ENCODE measurements at regions not wholly inside any gene's neighbourhood (a gene's known extent, or its start where the extent isn't known, plus 50 kb on each side); places are given as distances from the start of the nearest gene placed in this dataset.

DNA sequence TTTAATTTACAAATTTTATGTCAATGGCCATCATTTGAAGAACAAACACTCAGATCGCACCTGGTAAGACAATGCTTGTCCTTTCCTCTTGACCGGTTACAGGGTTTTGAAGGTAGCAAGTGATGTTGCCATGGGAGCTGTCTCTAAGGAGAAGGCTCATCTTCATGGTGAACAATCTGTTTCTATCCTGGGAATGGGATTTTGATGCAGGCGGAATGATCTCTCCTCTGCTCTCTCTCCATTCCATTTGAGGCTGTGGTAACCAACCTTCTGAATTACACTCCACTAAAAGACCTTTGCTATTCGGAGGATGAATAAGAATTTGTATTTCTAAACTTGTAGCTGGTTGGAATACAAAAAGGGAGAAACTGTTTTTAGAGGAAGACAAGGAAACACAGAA lies 57.9 kb upstream of the SLC5A9 start:
- DNase-seq, result no peak
- no peak overlapping the region for H3K4me3 Mint-ChIP-seq
- CTCF ChIA-PET, result no interaction called here
- no peak overlapping the region for H3K27ac Mint-ChIP-seq
- no peaks in the 10 kb centered on the region for H3K4me1 Mint-ChIP-seq (ENCODE audit: low read depth)
- peaks cover 31% of the 10 kb centered on the region for H3K27me3 Mint-ChIP-seq (ENCODE audit: low read depth)
- intact Hi-C loops (cut with micrococcal nuclease), result no loop called here
- peaks cover 2% of the 10 kb centered on the region for H3K9me3 Mint-ChIP-seq
- no peaks in the 10 kb centered on the region for H3K36me3 Mint-ChIP-seq (ENCODE audit: low read depth)

DNA sequence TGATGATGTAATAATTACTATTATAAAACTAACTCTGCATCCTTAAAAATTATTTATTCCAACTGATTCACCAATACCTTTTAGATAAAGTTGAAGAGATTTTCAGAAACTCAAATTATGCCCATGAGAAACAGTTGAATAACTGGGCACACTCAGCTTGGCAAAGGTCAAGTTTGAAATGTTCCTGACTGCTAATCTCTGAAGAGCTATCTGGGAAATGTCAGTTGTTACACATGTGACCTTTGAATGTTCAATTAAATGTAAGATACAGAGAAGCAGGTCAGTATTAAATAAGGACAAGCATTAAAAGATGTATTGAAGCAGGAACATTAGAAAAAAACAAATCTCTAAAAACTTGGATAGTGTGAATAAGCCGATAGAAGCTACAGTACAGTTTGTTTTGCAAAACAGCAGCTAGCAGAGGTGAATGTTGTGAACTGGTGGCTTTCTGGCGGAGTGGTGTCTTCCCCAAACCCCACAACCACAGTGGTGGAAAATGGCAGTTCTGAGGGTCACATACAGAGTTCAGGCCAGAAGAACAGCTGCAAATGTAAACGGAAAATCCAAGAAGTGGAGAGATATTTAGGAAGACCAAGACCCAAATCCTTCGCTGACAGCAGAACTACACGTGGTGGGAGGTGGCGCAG lies 61.9 kb upstream of the SLC5A9 start:
- Mint-ChIP-seq H3K4me1 (ENCODE audit: low read depth) (no peaks in the 10 kb centered on the region), H3K36me3 (ENCODE audit: low read depth) (no peaks in the 10 kb centered on the region), H3K27me3 (ENCODE audit: low read depth) (peaks cover 25% of the 10 kb centered on the region), H3K4me3 (no peak overlapping the region), H3K27ac (no peak overlapping the region), H3K9me3 (no peaks in the 10 kb centered on the region)
- CTCF ChIA-PET, result interaction anchor here (1.1 kb wide), 1 partner anchor 43 kb away, joined by 3 read pairs; no protein-coding TSS in a partner anchor
- intact Hi-C loops (cut with micrococcal nuclease), result no loop called here
- DNase-seq, result no peak

- no peak for DNase-seq
- H3K4me1 Mint-ChIP-seq (ENCODE audit: low read depth), result no peaks in the 10 kb centered on the region
- H3K27ac Mint-ChIP-seq, result no peak overlapping the region
- H3K27me3 Mint-ChIP-seq (ENCODE audit: low read depth), result peaks cover 42% of the 10 kb centered on the region
- intact Hi-C loops (cut with micrococcal nuclease), result no loop called here
- H3K9me3 Mint-ChIP-seq, result peaks cover 2% of the 10 kb centered on the region
- CTCF ChIA-PET, result no interaction called here
- no peaks in the 10 kb centered on the region for H3K36me3 Mint-ChIP-seq (ENCODE audit: low read depth)
- no peak overlapping the region for H3K4me3 Mint-ChIP-seq
Observed at GRCh38 chr1:48139275-48139674, 83.2 kb upstream of the SLC5A9 start.

DNA sequence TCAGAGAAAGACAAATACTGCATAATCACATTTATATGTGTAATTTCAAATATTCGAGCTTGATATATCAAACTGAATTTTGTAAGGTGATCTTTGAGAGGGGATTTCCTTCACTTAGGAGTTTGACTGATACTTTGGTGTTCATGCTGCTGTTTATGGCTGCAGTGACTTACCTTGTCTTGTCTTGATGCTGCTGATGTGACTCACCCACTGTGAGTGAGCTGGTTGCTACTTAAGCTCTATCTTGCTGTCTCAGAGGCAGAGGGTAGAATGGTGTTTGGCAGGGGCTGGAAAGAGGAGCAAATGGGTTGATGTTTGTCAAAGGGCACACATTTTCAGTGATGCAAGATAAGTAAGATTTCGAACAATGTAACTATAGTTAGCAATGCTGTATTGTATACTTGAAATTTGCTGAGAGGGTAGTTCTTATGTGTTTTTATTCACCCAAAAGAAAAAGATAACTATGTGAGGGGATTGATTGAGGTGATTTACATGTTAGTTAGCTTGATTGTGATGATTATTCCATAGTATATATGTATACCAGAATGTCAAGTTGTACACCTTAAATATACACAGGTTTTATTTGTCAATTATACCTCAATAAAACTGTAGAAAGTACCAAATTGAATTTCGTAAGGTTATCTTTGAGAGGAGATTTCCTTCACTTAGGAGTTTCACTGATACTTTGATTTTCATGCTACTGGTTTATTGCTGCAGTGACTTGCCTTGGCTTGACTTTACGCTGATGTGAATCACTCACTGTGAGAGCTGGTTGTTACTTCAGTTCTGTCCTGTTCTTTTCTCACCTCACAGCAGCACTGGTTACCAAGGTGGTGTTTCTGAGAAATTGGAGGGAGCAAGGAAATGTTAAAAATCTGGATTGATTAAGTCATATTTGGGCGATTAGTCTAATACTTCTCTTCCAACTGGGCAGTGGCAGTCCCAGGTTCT lies 94.5 kb upstream of the SLC5A9 start:
- H3K4me1 Mint-ChIP-seq (ENCODE audit: low read depth), result no peaks in the 10 kb centered on the region
- H3K27me3 Mint-ChIP-seq (ENCODE audit: low read depth), result peaks cover 23% of the 10 kb centered on the region
- intact Hi-C loops (cut with micrococcal nuclease), result no loop called here
- H3K4me3 Mint-ChIP-seq, result no peak overlapping the region
- DNase-seq, result no peak
- no peaks in the 10 kb centered on the region for H3K9me3 Mint-ChIP-seq
- no peaks in the 10 kb centered on the region for H3K36me3 Mint-ChIP-seq (ENCODE audit: low read depth)
- no peak overlapping the region for H3K27ac Mint-ChIP-seq
- CTCF ChIA-PET, result interaction anchor here (1.6 kb wide), 1 partner anchor 370 kb away, joined by 3 read pairs; no protein-coding TSS in a partner anchor

DNA sequence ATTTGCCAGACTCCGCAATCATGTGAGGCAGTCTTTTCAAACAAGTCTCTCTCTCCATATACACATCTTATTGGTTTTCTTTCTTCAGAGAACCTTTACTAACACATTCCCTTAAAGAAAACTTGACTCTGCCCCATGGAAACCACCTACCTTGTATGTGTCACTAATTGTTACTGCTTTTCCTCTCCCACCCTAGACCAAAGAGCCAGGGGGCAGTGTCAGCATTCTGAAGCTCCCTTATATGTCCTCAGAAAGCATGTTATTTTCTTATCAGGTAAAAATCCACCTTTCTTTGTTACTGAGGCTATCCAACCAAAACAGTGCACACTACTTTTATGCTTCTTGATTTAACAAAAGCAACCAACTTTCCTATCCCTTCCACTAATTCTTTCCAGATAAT lies 98.9 kb upstream of the SLC5A9 start:
- no peak for DNase-seq
- Mint-ChIP-seq H3K4me1 (ENCODE audit: low read depth) (no peaks in the 10 kb centered on the region), H3K27ac (no peak overlapping the region), H3K4me3 (no peak overlapping the region), H3K9me3 (no peaks in the 10 kb centered on the region), H3K36me3 (ENCODE audit: low read depth) (no peaks in the 10 kb centered on the region), H3K27me3 (ENCODE audit: low read depth) (peaks cover 28% of the 10 kb centered on the region)
- CTCF ChIA-PET, result no interaction called here
- intact Hi-C loops (cut with micrococcal nuclease), result no loop called here

DNA sequence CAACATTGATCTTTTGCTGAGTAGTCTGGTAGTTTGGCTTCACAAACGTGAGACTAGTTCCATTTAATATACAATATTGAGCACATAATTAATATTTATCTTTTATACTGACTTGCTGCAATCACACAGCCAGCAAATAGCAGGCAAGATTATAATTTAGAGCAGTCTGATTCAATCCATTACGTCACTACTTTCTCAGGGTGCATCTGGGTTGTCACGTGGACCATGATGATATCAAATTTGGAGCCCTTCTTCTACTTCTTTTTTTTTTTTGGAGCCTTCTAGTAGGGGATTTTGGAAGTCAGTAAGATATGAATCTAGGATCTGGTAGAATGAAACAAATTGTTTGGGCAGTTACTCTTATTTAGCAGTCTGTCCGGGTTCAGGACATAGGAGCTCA lies 100.6 kb upstream of the SLC5A9 start:
- Mint-ChIP-seq H3K4me1 (ENCODE audit: low read depth) (no peaks in the 10 kb centered on the region), H3K36me3 (ENCODE audit: low read depth) (no peaks in the 10 kb centered on the region), H3K9me3 (peaks cover 4% of the 10 kb centered on the region), H3K4me3 (no peak overlapping the region), H3K27ac (no peak overlapping the region), H3K27me3 (ENCODE audit: low read depth) (peaks cover 28% of the 10 kb centered on the region)
- CTCF ChIA-PET, result no interaction called here
- intact Hi-C loops (cut with micrococcal nuclease), result no loop called here
- DNase-seq, result no peak

DNA sequence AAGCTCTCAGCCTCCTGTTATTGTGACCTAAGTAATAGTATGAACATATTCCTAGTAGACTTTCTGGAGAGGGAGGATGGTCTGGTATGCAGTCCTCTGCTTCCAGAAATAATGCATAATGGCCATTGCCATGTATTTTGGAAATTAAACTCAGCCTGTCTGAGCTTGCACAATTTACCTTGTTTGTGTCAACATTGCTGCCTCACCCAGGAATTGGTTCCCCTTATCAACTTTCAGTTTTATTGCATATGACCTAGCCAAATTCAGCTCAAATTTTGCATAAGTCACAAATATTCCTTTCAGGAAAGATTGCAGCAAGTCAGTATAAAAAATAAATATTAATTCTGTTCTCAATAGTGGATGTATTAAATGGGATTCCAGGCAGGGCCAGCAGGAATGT lies 101.9 kb upstream of the SLC5A9 start:
- no peaks in the 10 kb centered on the region for H3K36me3 Mint-ChIP-seq (ENCODE audit: low read depth)
- DNase-seq, result no peak
- H3K4me1 Mint-ChIP-seq (ENCODE audit: low read depth), result no peaks in the 10 kb centered on the region
- intact Hi-C loops (cut with micrococcal nuclease), result no loop called here
- H3K9me3 Mint-ChIP-seq, result peaks cover 4% of the 10 kb centered on the region
- no peak overlapping the region for H3K4me3 Mint-ChIP-seq
- no peak overlapping the region for H3K27ac Mint-ChIP-seq
- H3K27me3 Mint-ChIP-seq (ENCODE audit: low read depth), result peaks cover 25% of the 10 kb centered on the region
- CTCF ChIA-PET, result no interaction called here

DNA sequence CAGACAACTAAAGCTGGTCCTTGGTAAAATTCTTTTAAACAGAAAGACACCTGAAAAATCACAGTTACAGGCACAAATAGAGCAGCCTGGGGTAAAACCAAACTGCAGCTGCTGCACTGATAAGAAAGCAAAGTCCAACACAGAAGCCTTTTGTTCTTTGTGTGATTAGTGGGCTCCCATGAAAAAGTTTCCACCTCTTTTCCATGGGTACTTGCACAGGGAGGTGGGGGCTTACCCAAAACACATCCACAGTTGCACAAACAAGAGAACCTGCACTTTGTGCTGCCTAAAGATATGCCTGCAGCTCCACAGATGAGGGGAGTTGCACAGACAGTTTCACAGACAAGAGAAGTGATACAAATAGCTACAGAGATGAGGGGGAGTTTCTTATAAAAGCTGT lies 106.7 kb upstream of the SLC5A9 start:
- CTCF ChIA-PET, result interaction anchor here (0.9 kb wide), 1 partner anchor 109 kb away, joined by 3 read pairs; no protein-coding TSS in a partner anchor
- intact Hi-C loops (cut with micrococcal nuclease), result no loop called here
- H3K27me3 Mint-ChIP-seq (ENCODE audit: low read depth), result peaks cover 28% of the 10 kb centered on the region

GRCh38 chr1:48114596-48115382 lies 107.7 kb upstream of the SLC5A9 start:
- CTCF ChIA-PET, result interaction anchor here (0.9 kb wide), 1 partner anchor 110 kb away, joined by 3 read pairs; no protein-coding TSS in a partner anchor
- intact Hi-C loops (cut with micrococcal nuclease), result no loop called here
- no peaks in the 10 kb centered on the region for H3K4me1 Mint-ChIP-seq (ENCODE audit: low read depth)
- H3K27me3 Mint-ChIP-seq (ENCODE audit: low read depth), result peaks cover 22% of the 10 kb centered on the region
- no peaks in the 10 kb centered on the region for H3K36me3 Mint-ChIP-seq (ENCODE audit: low read depth)
- H3K4me3 Mint-ChIP-seq, result no peak overlapping the region
- H3K27ac Mint-ChIP-seq, result no peak overlapping the region
- DNase-seq, result no peak
- peaks cover 4% of the 10 kb centered on the region for H3K9me3 Mint-ChIP-seq

More for the DNA sequence above, 106.7 kb upstream of the SLC5A9 start:
- H3K4me3 Mint-ChIP-seq, result no peak overlapping the region
- H3K4me1 Mint-ChIP-seq (ENCODE audit: low read depth), result no peaks in the 10 kb centered on the region
- H3K36me3 Mint-ChIP-seq (ENCODE audit: low read depth), result no peaks in the 10 kb centered on the region
- H3K27ac Mint-ChIP-seq, result no peak overlapping the region
- peaks cover 4% of the 10 kb centered on the region for H3K9me3 Mint-ChIP-seq
- no peak for DNase-seq

GRCh38 chr1:48109390-48110013 lies 112.3 kb upstream of the TRABD2B start:
- H3K4me3 Mint-ChIP-seq, result no peak overlapping the region
- H3K9me3 Mint-ChIP-seq, result no peaks in the 10 kb centered on the region
- intact Hi-C loops (cut with micrococcal nuclease), result loop anchor here (1.0 kb wide), 3 partner anchors 93 to 389 kb away; no protein-coding TSS in a partner anchor
- CTCF ChIA-PET, result interaction anchor here (0.9 to 2.9 kb wide), 10 partner anchors 20 to 388 kb away, joined by 3 to 29 read pairs (median 4); partner anchors contain the start of gene TRABD2B
- DNase-seq, result peak; percentile 17
- peaks cover 20% of the 10 kb centered on the region for H3K27me3 Mint-ChIP-seq (ENCODE audit: low read depth)
- peaks cover 4% of the 10 kb centered on the region for H3K4me1 Mint-ChIP-seq (ENCODE audit: low read depth)
- no peaks in the 10 kb centered on the region for H3K36me3 Mint-ChIP-seq (ENCODE audit: low read depth)
- H3K27ac Mint-ChIP-seq, result no peak overlapping the region

GRCh38 chr1:48107516-48107915 lies 110.3 kb upstream of the TRABD2B start:
- H3K9me3 Mint-ChIP-seq, result no peaks in the 10 kb centered on the region
- H3K4me3 Mint-ChIP-seq, result no peak overlapping the region
- DNase-seq, result peak; percentile 30
- peaks cover 7% of the 10 kb centered on the region for H3K27me3 Mint-ChIP-seq (ENCODE audit: low read depth)
- intact Hi-C loops (cut with micrococcal nuclease), result loop anchor here (1.0 kb wide), 1 partner anchor 14 kb away; no protein-coding TSS in a partner anchor
- H3K27ac Mint-ChIP-seq, result no peak overlapping the region
- CTCF ChIA-PET, result interaction anchor here (0.9 to 1.5 kb wide), 2 partner anchors 95 to 97 kb away, joined by 3 to 10 read pairs; no protein-coding TSS in a partner anchor
- H3K36me3 Mint-ChIP-seq (ENCODE audit: low read depth), result no peaks in the 10 kb centered on the region
- H3K4me1 Mint-ChIP-seq (ENCODE audit: low read depth), result peaks cover 4% of the 10 kb centered on the region

All from activated naive CD4-positive, alpha-beta T cell treated with anti-CD3 and anti-CD28 coated beads for 36 hours (primary cell).